ENCODE measurements at regions not wholly inside any gene's neighbourhood (a gene's known extent, or its start where the extent isn't known, plus 50 kb on each side); places are given as distances from the start of the nearest gene placed in this dataset.

- H3K9me3 ChIP-seq (ENCODE audit: control insufficient read depth, insufficient read depth, low read length): peaks cover 3% of the 10 kb centered on the region; the same call in 1 of the 2 replicates
- H4K5ac ChIP-seq (ENCODE audit: low read depth, low read length): no peak overlapping the region
- no peak overlapping the region for H2AK5ac ChIP-seq (ENCODE audit: low read depth, low read length)
- POLR2A ChIA-PET (ENCODE audit: unreplicated experiment): no interaction called here
- no peak overlapping the region for H2AFZ ChIP-seq (replicated peaks; ENCODE audit: low read length, poor library complexity)
- H4K20me1 ChIP-seq (ENCODE audit: insufficient read depth, low read length): no peaks in the 10 kb centered on the region
- no peak overlapping the region for H2BK20ac ChIP-seq (ENCODE audit: low read depth, low read length)
- H3K9me1 ChIP-seq (ENCODE audit: insufficient read depth, low read length): no peaks in the 10 kb centered on the region
- H3K23ac ChIP-seq (ENCODE audit: low read depth, low read length): no peak overlapping the region
- ATAC-seq (ENCODE audit: low read depth) (no peak), DNase-seq (no peak)
- no peak overlapping the region for H2AK9ac ChIP-seq (replicated peaks; ENCODE audit: low read depth, low read length, poor library complexity)
- no CpG with 5 or more reads among the region's 2 CpGs for WGBS, 2 experiments (ENCODE audit: extremely low coverage in 2 of 2, insufficient read length in 1 of 2)
- dilution Hi-C loops (cut with HindIII; ENCODE audit: low sequenced_read_pairs, unreplicated experiment) (no loop called here), in situ Hi-C loops (cut with MboI; ENCODE audit: low sequenced_read_pairs) (no loop called here), intact Hi-C loops (cut with micrococcal nuclease) (no loop called here)
- no peak overlapping the region for H3K27ac ChIP-seq (ENCODE audit: insufficient read depth, low read length)
- no peak overlapping the region for H2BK15ac ChIP-seq (ENCODE audit: low read depth, low read length)
- H2BK120ac ChIP-seq (ENCODE audit: low read depth, low read length): no peak overlapping the region
- no peak overlapping the region for H3K18ac ChIP-seq (ENCODE audit: low read depth, low read length)
- no peak overlapping the region for H3K56ac ChIP-seq (ENCODE audit: extremely low read depth, insufficient read depth, low read length)
- H3K27me3 ChIP-seq (ENCODE audit: control insufficient read depth, insufficient read depth, low read length): no peaks in the 10 kb centered on the region
- no peak overlapping the region for H4K8ac ChIP-seq (ENCODE audit: low read depth in 2 of 2, low read length in 2 of 2)
- CTCF ChIA-PET: no interaction called here
- no peak for TF ChIP-seq MXI1 (IDR thresholded peaks at IDR 0.05; ENCODE audit: borderline replicate concordance, low read depth, low read length)
- no peak for TF ChIP-seq CHD1 (IDR thresholded peaks at IDR 0.05; ENCODE audit: low read depth, low read length)
- H3K14ac ChIP-seq (replicated peaks; ENCODE audit: low read depth, low read length): no peak overlapping the region
- H4K91ac ChIP-seq (ENCODE audit: insufficient read depth, low read depth, low read length): no peak overlapping the region
- no peaks in the 10 kb centered on the region for H3K36me3 ChIP-seq (ENCODE audit: control insufficient read depth, insufficient read depth, low read length)
- H3K4me3 ChIP-seq (ENCODE audit: insufficient read depth, low read depth, low read length): no peak overlapping the region
- no peak overlapping the region for H3K9ac ChIP-seq (ENCODE audit: low read depth, low read length)
- no peaks in the 10 kb centered on the region for H3K4me1 ChIP-seq (ENCODE audit: control insufficient read depth, insufficient read depth, low read length)
- H3K79me1 ChIP-seq (ENCODE audit: low read depth in 1 of 2, low read length in 2 of 2): no peaks in the 10 kb centered on the region
- H2BK5ac ChIP-seq (ENCODE audit: low read depth, low read length, poor library complexity, severe bottlenecking): no peak overlapping the region
- H3K4me2 ChIP-seq (ENCODE audit: low read depth, low read length): no peak overlapping the region
- no peak overlapping the region for H3K4ac ChIP-seq (ENCODE audit: low read depth, low read length)
- no TSS peak for BruUV-seq (replicated peaks)
Measured at GRCh38 chr10:108362296-108362695, 1197.8 kb upstream of the SORCS1 start.

All from IMR-90 (cell line).